HCT116 (cell line): ENCODE measurements at regions not wholly inside any gene's neighbourhood (a gene's known extent, or its start where the extent isn't known, plus 50 kb on each side); places are given as distances from the start of the nearest gene placed in this dataset.

Experiments used
- EZH2 ChIP-seq: fragments of 200-600 bp; sonication (generic); IDR thresholded peaks from 2 replicates; pipeline ENCODE4 v1.6.1; 2017; ENCODE audit warnings: antibody characterized with exemption, mixed run types
- POLR2A ChIP-seq: IDR thresholded peaks from 2 replicates; pipeline ENCODE4 v1.7.0; 2011; ENCODE audit warnings: borderline replicate concordance; ENCODE audit not compliant: insufficient read depth, insufficient read length; ENCODE audit errors: extremely low read depth
- POLR2AphosphoS5 ChIP-seq: IDR thresholded peaks from 2 replicates; pipeline ENCODE4 v1.6.1; 2011; ENCODE audit warnings: mild to moderate bottlenecking, low read depth, low read length, moderate library complexity
- RAD21 ChIP-seq: IDR thresholded peaks from 2 replicates; pipeline ENCODE4 v1.6.1; 2012; ENCODE audit warnings: low read depth, mild to moderate bottlenecking
- SRF ChIP-seq: IDR thresholded peaks from 2 replicates; pipeline ENCODE4 v1.6.1; 2012; ENCODE audit warnings: low read depth
- YY1 ChIP-seq: IDR thresholded peaks from 2 replicates; pipeline ENCODE4 v1.6.1; 2011; ENCODE audit warnings: low read length, low read depth, moderate library complexity, mild to moderate bottlenecking; ENCODE audit not compliant: insufficient replicate concordance; ENCODE audit errors: extremely low read depth
- ZFX ChIP-seq: fragments of 450-650 bp; IDR thresholded peaks from 2 replicates; pipeline ENCODE4 v1.6.1; 2017
- TF ChIP-seq, protein P1 (sequence below), 3 experiments: fragments of 200-600 bp in 1 of 3; sonication (generic) in 1 of 3; IDR thresholded peaks in 2 of 3; conservative IDR thresholded peaks in 1 of 3; 2 replicates each; pipeline ENCODE4 v1.5.1; 2012 to 2017; ENCODE audit warnings: low read depth in 2 of 3, low read length in 2 of 3, antibody characterized with exemption in 1 of 3, borderline replicate concordance in 1 of 3, control low read depth in 1 of 3, mild to moderate bottlenecking in 1 of 3, mixed read lengths in 1 of 3, mixed run types in 1 of 3, moderate library complexity in 1 of 3; ENCODE audit not compliant: insufficient read depth in 1 of 3
- TF ChIP-seq, protein P2 (sequence below): IDR thresholded peaks from 2 replicates; pipeline ENCODE4 v1.6.1; 2012

DNA sequence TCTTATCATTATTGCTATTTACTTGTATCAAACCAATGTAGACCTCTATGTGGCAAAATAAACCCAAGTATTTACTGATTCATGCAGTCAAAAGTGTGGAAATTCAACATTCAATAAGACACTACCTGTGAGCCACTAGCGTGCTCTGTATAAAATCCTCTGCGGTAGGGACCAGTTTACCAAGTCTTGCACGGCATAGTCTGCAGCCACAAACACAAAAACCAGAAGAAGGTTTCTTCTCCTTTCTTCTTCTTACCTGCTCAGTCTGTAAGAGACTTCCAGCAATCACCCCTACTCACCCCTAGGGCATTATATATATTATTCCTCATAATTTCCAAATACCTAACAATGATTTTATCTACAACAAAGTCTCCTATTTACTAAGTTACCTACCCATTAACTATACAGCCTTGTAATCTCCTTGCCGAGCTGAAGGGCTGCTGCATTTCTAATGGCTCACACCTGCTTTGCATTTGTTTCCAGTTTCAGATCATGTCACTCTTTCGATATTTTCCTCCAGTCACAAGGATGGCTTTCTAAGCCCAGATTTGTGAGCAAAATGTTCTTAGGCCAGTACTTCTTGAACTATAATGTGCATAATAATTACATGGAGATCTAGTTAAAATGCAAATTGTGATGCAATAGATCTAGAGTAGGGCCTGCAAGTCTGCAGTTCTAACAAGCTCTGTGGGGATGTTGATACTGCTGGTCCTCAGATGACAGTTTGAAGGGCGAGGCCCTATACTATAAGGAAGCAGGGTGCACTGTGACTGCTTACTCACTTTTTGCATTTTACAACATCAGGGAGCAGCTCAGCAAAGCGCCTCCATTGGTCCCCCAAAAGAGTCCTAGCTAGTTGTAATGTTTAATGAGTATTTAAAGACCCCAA lies 191.9 kb upstream of the DDI1 start:
- TF ChIP-seq ZFX (no peak), EZH2 (no peak), POLR2A (no peak), SRF (no peak), POLR2AphosphoS5 (no peak), RAD21 (no peak), YY1 (no peak)
- TF ChIP-seq, protein P1, sequence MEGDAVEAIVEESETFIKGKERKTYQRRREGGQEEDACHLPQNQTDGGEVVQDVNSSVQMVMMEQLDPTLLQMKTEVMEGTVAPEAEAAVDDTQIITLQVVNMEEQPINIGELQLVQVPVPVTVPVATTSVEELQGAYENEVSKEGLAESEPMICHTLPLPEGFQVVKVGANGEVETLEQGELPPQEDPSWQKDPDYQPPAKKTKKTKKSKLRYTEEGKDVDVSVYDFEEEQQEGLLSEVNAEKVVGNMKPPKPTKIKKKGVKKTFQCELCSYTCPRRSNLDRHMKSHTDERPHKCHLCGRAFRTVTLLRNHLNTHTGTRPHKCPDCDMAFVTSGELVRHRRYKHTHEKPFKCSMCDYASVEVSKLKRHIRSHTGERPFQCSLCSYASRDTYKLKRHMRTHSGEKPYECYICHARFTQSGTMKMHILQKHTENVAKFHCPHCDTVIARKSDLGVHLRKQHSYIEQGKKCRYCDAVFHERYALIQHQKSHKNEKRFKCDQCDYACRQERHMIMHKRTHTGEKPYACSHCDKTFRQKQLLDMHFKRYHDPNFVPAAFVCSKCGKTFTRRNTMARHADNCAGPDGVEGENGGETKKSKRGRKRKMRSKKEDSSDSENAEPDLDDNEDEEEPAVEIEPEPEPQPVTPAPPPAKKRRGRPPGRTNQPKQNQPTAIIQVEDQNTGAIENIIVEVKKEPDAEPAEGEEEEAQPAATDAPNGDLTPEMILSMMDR (IDR thresholded peaks at IDR 0.05 in 2 of 3, conservative IDR thresholded peaks at IDR 0.05 in 1 of 3; ENCODE audit: borderline replicate concordance in 1 of 3, insufficient read depth in 1 of 3, low read depth in 2 of 3, low read length in 2 of 3) = no peak
- TF ChIP-seq, protein P2, sequence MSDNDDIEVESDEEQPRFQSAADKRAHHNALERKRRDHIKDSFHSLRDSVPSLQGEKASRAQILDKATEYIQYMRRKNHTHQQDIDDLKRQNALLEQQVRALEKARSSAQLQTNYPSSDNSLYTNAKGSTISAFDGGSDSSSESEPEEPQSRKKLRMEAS = no peak
